ENCODE measurements at regions not wholly inside any gene's neighbourhood (a gene's known extent, or its start where the extent isn't known, plus 50 kb on each side); places are given as distances from the start of the nearest gene placed in this dataset.

DNA sequence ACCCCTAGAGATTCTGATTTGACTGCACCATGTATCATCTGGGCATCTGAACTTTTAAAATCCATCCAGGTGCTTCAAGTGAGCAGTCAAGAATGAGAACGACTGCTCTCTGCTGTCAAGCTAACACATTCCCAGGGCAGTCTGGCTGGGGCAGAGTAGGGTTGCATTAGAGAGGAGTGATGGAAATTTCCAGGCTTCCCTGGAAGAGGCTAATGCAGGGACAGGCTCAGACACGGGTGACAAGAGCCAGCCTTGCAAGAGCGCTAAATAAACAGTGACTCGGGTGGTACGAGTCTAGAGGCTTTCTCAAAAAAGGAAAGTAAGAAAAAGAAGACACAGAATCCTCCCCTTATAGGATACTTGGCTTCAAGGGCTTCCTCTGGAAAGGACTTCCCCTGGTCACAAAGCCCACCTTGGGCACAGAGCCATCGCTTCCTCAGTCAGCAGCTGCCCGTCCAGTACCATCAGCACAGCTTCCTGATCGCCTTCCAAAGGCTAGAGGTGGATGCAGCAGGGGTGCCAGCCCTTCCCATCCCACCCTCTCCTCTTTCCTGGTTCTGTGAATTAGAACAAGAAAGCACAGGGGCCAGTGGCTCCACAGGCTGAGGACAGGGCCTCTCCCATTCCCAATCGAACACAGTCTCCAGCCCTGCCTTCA, 177.4 kb upstream of the RREB1 start:
- no peak for ATAC-seq (ENCODE audit: low read depth)

DNA sequence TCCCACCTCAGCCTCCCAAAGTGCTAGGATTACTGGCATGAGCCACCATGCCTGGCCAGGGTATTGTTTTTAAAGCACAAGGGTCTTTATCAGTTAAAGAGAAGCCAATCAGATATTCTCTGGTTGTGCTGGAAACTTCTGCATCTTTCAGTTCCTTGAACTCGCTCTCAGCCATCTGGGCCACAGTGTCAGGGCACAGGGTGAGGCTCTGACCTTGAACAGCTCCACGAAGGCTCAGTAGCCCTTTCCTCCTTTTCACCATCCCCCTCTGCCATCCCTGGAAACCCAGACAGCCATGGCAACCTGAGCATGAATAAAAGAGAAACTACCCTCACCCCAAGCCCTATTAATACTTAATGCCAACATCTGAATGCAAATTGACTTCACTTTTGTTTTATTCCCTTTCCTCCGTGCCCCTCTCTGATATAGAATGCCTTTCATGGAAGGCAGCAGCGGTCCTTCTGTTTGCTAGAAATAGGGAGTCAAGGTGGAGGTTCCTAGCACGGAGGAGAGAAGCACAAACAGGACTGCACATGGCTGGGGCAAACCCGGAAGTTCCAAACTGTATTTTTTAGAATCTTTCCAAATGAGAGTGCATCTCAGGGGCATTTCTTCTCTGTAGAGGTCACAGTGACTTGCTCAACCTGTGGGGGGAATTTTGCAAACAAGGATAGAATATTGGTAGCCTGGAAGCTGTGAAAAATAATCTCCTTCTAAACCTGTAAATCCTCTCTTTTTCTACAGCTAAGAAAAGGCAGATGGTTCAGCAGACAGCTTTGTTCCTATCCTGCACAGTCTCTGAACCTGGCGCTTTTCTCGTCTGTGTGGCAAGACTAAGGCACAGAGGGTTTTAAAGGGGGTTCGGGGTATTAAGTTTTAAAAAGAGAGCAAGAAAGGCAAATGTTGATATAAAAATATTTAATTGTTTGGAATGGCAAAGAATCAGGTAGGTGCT, 176.4 kb upstream of the RREB1 start:
- no peaks in the 10 kb centered on the region for H3K9me3 Mint-ChIP-seq
- H3K4me3 Mint-ChIP-seq = peak overlapping the region; percentile 49
- DNase-seq (ENCODE audit: low spot score in 2 of 2) = no peak
- peaks cover 8% of the 10 kb centered on the region for H3K27me3 Mint-ChIP-seq
- H3K4me1 Mint-ChIP-seq = peaks cover 22% of the 10 kb centered on the region
- H3K36me3 Mint-ChIP-seq = no peaks in the 10 kb centered on the region
- H3K27ac Mint-ChIP-seq = peak overlapping the region; percentile 32
- peak; percentile 39 for ATAC-seq (ENCODE audit: low read depth)

More for the DNA sequence above, 177.4 kb upstream of the RREB1 start:
- Mint-ChIP-seq H3K4me3 (no peak overlapping the region), H3K36me3 (no peaks in the 10 kb centered on the region), H3K4me1 (peaks cover 22% of the 10 kb centered on the region), H3K9me3 (no peaks in the 10 kb centered on the region), H3K27ac (no peak overlapping the region), H3K27me3 (peaks cover 8% of the 10 kb centered on the region)
- no peak for DNase-seq (ENCODE audit: low spot score in 2 of 2)

DNA sequence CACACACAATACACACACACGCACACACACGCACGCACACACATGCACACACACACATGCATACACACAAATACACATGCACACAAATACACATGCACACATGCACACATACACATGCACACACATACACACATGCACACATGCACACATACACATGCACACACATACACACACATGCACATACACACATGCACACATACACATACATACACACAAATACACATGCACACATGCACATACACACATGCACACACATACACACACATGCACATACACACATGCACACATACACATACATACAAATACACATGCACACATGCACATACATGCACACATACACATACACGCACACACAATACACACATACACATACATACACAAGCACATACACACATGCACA, 175.4 kb upstream of the RREB1 start:
- DNase-seq (ENCODE audit: low spot score in 2 of 2) = no peak
- Mint-ChIP-seq H3K4me3 (no peak overlapping the region), H3K27ac (no peak overlapping the region), H3K36me3 (no peaks in the 10 kb centered on the region), H3K9me3 (no peaks in the 10 kb centered on the region), H3K4me1 (peaks cover 22% of the 10 kb centered on the region), H3K27me3 (peaks cover 6% of the 10 kb centered on the region)
- ATAC-seq (ENCODE audit: low read depth) = no peak

DNA sequence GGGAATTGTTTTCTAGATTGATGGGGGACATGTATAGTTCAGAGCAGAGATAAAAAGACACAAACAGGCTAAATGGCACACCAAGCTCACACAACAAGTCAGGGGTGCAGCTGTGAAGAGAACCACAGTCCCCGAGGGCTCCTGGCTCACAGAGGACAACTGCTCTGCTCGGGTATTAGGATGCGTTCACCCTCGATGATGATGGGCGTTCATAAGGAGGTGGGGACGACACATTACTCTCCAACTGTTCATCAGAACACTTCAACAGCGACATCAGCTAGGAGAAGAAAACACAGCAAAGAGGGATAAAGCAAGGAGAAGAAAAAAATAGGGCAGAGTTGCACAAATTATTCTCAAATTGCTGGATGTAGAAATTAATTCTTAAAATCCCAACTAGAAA, 174.8 kb upstream of the RREB1 start:
- H3K36me3 Mint-ChIP-seq = no peaks in the 10 kb centered on the region
- H3K27ac Mint-ChIP-seq = no peak overlapping the region
- no peak overlapping the region for H3K4me3 Mint-ChIP-seq
- DNase-seq (ENCODE audit: low spot score in 2 of 2) = no peak
- no peaks in the 10 kb centered on the region for H3K9me3 Mint-ChIP-seq
- peaks cover 6% of the 10 kb centered on the region for H3K27me3 Mint-ChIP-seq
- ATAC-seq (ENCODE audit: low read depth) = no peak
- peaks cover 19% of the 10 kb centered on the region for H3K4me1 Mint-ChIP-seq

DNA sequence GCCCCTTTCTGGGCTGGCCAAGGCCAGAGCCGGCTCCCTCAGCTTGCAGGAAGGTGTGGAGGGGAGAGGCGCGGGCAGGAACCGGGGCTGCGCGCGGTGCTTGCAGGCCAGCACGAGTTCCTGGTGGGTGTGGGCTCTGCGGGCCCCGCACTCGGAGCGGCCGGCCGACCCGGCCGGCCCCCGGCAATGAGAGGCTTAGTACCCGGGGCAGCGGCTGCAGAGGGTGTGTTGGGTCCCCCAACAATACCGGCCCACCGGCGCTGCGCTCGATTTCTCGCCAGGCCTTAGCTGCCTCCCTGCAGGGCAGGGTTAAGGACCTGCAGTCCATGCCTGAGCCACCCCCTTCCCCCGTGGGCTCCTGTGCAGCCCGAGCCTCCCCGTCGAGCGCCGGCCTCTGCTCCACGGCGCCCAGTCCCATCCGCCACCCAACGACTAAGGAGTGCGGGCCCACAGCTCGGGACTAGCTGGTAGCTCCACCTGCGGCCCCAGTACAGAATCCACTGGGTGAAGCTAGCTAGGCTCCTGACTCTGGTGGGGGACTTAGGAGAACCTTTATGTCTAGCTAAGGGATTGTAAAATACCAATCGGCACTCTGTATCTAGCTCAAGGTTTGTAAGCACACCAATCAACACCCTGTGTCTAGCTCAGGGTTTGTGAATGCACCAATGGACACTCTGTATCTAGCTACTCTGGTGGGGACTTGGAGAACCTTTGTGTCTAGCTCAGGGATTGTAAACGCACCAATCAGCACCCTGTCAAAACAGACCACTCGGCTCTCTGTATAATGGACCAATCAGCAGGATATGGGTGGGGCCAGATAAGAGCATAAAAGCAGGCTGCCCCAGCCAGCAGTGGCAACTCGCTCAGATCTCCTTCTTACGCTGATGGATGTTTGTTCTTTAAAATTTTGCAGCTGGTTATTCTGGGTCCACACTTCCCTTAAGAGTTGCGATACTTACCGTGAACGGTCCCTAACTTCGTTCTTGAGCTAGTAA, 167.4 kb upstream of the RREB1 start:
- no peak for DNase-seq (ENCODE audit: low spot score in 2 of 2)
- Mint-ChIP-seq H3K4me1 (peaks cover 10% of the 10 kb centered on the region), H3K27ac (no peak overlapping the region), H3K4me3 (no peak overlapping the region), H3K36me3 (no peaks in the 10 kb centered on the region), H3K9me3 (no peaks in the 10 kb centered on the region), H3K27me3 (no peaks in the 10 kb centered on the region)
- ATAC-seq (ENCODE audit: low read depth) = no peak

DNA sequence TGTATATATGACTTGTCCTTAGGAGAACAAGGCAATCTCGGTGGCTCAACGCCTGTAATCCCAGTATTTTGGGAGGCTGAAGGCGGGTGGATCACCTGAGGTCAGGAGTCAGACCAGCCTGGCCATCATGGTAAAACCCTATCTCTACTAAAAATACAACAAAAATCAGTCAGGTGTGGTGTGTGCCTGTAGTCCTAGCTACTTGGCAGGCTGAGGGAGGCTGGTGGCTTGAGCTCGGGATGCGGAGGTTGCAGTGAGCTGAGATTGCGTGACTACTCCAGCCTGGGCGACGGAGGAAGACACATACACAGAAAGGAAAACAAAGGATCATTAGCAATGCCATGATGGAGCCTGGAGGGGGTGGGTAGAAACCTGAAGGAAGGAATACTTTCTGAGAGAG, 166.6 kb upstream of the RREB1 start:
- no peaks in the 10 kb centered on the region for H3K9me3 Mint-ChIP-seq
- H3K27me3 Mint-ChIP-seq = no peaks in the 10 kb centered on the region
- no peak for DNase-seq (ENCODE audit: low spot score in 2 of 2)
- no peak for ATAC-seq (ENCODE audit: low read depth)
- no peak overlapping the region for H3K4me3 Mint-ChIP-seq
- no peak overlapping the region for H3K27ac Mint-ChIP-seq
- H3K4me1 Mint-ChIP-seq = peaks cover 10% of the 10 kb centered on the region
- no peaks in the 10 kb centered on the region for H3K36me3 Mint-ChIP-seq

DNA sequence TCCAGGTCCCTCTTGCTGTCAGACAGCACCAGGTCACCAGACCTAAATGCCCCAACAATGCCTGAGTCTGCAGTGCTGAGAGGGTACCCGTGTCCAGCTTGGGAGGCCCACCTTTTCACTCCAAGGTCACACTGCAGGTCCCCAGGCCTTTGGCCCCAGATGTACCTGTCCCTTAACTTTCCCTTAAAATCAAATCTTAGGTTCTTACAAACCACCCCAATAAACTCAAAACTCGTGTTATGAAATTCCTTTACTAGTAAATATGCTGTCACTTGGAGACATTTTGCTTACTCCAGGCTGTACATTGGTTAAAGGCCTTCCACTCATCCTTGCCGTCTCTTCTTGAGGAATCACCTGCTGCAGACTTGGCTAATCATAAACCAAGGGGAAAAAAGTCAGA, 165.7 kb upstream of the RREB1 start:
- H3K4me3 Mint-ChIP-seq = no peak overlapping the region
- ATAC-seq (ENCODE audit: low read depth) = no peak

DNA sequence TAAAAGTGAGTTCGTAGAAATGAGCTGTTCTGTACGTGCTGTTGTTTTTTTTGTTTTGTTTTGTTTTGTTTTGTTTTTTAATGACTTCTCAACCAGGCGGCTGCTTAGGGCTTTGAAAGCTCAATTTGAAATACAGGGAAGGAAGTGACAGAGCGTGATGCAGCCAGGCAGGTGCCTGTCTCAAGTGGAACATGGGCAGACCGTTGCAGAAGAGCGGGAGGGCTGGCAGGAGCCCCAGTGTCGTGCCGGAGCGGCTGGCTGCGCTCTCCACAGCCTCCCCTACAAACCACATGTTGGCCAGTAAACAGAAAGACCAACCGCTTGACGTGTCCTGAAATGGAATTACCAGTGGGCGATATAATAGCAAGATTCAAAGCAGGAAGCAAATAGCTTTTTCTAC, 164.9 kb upstream of the RREB1 start:
- DNase-seq (ENCODE audit: low spot score in 2 of 2) (no peak), ATAC-seq (ENCODE audit: low read depth) (peak; percentile 57)
- no peaks in the 10 kb centered on the region for H3K36me3 Mint-ChIP-seq
- H3K27ac Mint-ChIP-seq = no peak overlapping the region
- peaks cover 10% of the 10 kb centered on the region for H3K4me1 Mint-ChIP-seq
- H3K27me3 Mint-ChIP-seq = no peaks in the 10 kb centered on the region
- no peaks in the 10 kb centered on the region for H3K9me3 Mint-ChIP-seq
- peak overlapping the region; percentile 70 for H3K4me3 Mint-ChIP-seq

More for the DNA sequence above, 165.7 kb upstream of the RREB1 start:
- Mint-ChIP-seq H3K9me3 (no peaks in the 10 kb centered on the region), H3K27ac (no peak overlapping the region), H3K36me3 (no peaks in the 10 kb centered on the region), H3K4me1 (peaks cover 10% of the 10 kb centered on the region), H3K27me3 (no peaks in the 10 kb centered on the region)
- DNase-seq (ENCODE audit: low spot score in 2 of 2) = no peak

DNA sequence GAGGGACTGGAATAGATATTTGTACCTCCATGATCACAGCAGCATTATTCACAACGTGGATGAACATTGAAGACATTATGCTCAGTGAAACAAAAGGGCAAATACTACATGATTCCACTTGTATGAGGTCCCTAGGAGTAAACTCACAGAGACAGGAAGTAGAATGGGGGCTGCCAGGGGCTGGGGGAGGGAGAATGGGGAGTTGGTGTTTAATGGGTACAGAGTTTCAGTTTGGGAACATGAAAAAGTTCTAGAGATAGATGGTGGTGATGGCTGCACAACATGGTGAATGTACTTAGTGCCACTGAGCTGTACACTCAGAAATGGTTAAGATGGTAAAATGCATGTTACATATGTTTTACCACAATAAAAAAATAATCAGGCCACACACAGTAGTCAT, 164.3 kb upstream of the RREB1 start:
- no peak for ATAC-seq (ENCODE audit: low read depth)
- no peak overlapping the region for H3K27ac Mint-ChIP-seq

DNA sequence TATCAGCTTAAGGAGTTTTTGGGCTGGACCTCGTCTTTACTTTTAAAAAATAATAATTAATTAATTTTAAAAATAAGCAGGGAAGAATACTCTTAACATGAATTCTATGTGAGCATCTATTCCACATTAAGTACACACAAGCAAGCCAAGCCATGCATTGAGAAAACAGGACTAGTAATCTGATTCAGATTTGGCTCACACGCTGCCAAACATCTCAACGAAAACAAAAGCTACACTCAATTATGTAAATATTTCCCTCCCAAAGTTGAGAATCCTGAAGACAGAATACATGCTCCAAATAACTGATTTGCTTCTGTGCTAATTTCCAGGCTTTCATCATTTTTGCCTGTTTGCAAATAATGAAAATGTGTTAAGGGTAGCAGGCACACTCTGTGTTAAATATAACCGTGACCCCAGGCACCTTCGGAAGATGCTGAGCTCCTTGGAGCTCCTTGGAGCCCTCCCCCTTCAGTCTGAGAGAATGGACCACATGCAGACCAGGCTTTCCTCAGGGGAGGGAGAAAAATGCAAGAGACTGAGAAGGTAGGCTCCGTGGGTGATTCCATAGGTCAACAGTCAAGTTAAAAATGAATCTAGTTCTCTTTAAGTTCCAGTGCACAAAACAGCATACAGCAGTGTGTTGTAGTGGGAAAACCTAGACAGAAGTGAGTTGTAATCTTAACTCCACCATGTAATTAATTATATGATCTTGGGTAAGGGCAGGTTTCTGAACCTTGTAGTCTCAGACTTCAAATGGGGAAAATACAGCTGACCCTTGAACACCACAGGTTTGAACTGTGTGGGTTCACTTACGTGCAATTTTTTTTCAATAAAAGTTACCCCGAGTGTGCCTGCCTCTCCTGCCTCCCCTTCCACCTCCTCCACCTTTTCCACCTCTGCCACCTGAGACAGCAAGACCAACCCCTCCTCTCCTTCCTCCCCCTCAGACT, 161.3 kb upstream of the RREB1 start:
- DNase-seq (ENCODE audit: low spot score in 2 of 2) (no peak), ATAC-seq (ENCODE audit: low read depth) (no peak)
- Mint-ChIP-seq H3K4me1 (peaks cover 10% of the 10 kb centered on the region), H3K9me3 (peaks cover 4% of the 10 kb centered on the region), H3K27me3 (no peaks in the 10 kb centered on the region), H3K36me3 (no peaks in the 10 kb centered on the region), H3K4me3 (no peak overlapping the region), H3K27ac (no peak overlapping the region)

More for the DNA sequence above, 164.3 kb upstream of the RREB1 start:
- peaks cover 10% of the 10 kb centered on the region for H3K4me1 Mint-ChIP-seq
- DNase-seq (ENCODE audit: low spot score in 2 of 2) = no peak
- no peaks in the 10 kb centered on the region for H3K9me3 Mint-ChIP-seq
- H3K4me3 Mint-ChIP-seq = no peak overlapping the region
- no peaks in the 10 kb centered on the region for H3K27me3 Mint-ChIP-seq
- H3K36me3 Mint-ChIP-seq = no peaks in the 10 kb centered on the region

DNA sequence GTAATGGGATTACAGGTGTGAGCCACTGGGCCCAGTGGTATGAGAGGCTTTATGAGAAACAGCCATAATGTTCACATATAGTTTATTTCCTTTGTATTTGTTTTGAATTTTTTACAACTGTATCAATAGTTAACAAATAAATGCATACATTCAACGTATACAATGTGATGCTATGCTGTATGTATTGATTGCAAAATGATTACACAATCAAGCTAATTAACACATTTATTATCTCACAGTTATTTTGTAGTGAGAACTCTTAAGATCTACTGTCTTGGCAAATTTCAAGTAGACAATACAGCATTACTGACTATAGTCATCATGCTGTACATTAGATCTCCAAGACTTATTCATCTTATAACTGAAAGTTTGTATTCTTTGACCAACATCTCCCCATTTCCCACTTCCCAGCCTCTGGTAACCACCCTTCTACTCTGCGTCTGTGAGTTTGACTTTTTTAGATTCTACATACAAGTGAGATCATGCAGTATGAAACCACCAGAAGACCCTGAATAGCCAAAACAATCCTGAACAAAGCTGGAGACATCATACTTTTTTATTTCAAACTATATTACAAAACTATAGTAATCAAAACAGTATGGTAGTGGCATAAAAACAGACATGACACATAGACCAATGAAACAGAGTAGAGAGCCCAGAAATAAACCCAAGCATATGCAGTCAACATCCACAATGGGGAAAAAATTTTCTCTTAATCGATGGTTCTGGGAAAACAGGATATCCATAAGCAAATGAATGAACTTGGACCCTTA, 157.2 kb upstream of the RREB1 start:
- Mint-ChIP-seq H3K9me3 (peaks cover 7% of the 10 kb centered on the region), H3K27me3 (no peaks in the 10 kb centered on the region), H3K27ac (no peak overlapping the region), H3K36me3 (no peaks in the 10 kb centered on the region), H3K4me1 (no peaks in the 10 kb centered on the region), H3K4me3 (no peak overlapping the region)
- ATAC-seq (ENCODE audit: low read depth) (no peak), DNase-seq (ENCODE audit: low spot score in 2 of 2) (no peak)

DNA sequence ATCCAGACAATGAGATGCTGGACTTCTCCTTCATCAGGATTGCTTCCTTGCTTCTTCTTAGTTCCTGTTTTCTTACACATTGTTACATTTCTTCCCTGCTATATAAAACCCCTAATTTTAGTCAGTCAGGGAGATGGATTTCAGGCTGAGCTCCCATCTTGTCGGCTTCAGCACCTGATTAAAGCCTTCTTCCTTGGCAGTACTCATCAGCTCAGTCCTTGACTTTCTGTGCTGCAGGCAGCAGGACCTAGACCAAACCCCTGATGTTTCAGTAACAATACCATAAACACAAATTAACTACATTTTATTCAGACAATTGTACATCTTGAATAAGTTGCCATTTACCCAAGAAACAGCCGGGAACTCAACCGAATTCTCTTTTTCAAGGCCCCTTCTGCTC, 156.4 kb upstream of the RREB1 start:
- ATAC-seq (ENCODE audit: low read depth) = no peak
- H3K27me3 Mint-ChIP-seq = peaks cover under 1% of the 10 kb centered on the region
- DNase-seq (ENCODE audit: low spot score in 2 of 2) = no peak
- H3K4me3 Mint-ChIP-seq = no peak overlapping the region
- H3K9me3 Mint-ChIP-seq = peaks cover 7% of the 10 kb centered on the region
- no peak overlapping the region for H3K27ac Mint-ChIP-seq
- H3K4me1 Mint-ChIP-seq = no peaks in the 10 kb centered on the region
- no peaks in the 10 kb centered on the region for H3K36me3 Mint-ChIP-seq

All from memory B cell (primary cell).